ENCODE measurements at regions not wholly inside any gene's neighbourhood (a gene's known extent, or its start where the extent isn't known, plus 50 kb on each side); places are given as distances from the start of the nearest gene placed in this dataset.

DNA sequence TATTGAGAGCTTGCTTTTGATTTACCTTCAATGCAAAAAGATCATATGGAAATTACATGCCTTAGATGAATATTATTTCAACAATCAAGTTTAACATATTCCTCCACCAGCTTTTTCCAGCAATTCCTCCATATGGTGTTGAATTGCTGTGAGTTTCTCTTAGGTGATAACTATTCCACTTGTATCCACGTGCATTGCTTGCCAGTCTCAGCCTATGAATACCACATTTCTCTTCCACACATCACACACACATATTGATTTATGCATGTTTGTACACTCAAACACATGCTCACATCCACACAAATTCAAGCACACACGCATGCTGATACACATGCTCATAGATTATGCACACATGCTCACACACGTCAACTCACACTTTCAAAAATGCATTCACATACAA, 770.0 kb upstream of the LINC00305 start:
- TF ChIP-seq, protein P1, sequence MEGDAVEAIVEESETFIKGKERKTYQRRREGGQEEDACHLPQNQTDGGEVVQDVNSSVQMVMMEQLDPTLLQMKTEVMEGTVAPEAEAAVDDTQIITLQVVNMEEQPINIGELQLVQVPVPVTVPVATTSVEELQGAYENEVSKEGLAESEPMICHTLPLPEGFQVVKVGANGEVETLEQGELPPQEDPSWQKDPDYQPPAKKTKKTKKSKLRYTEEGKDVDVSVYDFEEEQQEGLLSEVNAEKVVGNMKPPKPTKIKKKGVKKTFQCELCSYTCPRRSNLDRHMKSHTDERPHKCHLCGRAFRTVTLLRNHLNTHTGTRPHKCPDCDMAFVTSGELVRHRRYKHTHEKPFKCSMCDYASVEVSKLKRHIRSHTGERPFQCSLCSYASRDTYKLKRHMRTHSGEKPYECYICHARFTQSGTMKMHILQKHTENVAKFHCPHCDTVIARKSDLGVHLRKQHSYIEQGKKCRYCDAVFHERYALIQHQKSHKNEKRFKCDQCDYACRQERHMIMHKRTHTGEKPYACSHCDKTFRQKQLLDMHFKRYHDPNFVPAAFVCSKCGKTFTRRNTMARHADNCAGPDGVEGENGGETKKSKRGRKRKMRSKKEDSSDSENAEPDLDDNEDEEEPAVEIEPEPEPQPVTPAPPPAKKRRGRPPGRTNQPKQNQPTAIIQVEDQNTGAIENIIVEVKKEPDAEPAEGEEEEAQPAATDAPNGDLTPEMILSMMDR (conservative IDR thresholded peaks at IDR 0.05 in 1 of 2, IDR thresholded peaks at IDR 0.05 in 1 of 2; ENCODE audit: low read depth in 1 of 2, low read length in 2 of 2) = no peak
- TF ChIP-seq EZH2 (IDR thresholded peaks at IDR 0.05; ENCODE audit: low read length, missing control alignments) = no peak

All from fibroblast of lung (primary cell).